K562 (cell line): ENCODE measurements at regions not wholly inside any gene's neighbourhood (a gene's known extent, or its start where the extent isn't known, plus 50 kb on each side); places are given as distances from the start of the nearest gene placed in this dataset.

ENCODE experiments used
- ATAC-seq: fragments of 200-7000 bp; cut with Tn5 transposase; 3 replicates; pipeline ENCODE4 v1.9.1; 2020; ENCODE audit warnings: moderate library complexity
- BruUV-seq: library from RNA; stranded (reverse); fragments of 400-500 nt; replicated peaks from 2 replicates; lab custom pipeline; 2021; lab: Mats Ljungman, UMichigan
- CTCF ChIA-PET: fragments of 300-600 bp; formaldehyde crosslinking; extraction: SDS; loops from one replicate; lab custom pipeline; 2021; ENCODE audit warnings: low intra/inter-chr PET ratio; lab: Yijun Ruan, JAX
- POLR2A ChIA-PET: fragments of 300-600, 350-650 bp; sonication (Branson Sonifier 250); formaldehyde crosslinking; extraction: SDS; loops from one replicate; lab custom pipeline; 2021; ENCODE audit warnings: antibody characterized with exemption, inconsistent platforms; lab: Yijun Ruan, JAX
- DNase-seq, 4 experiments: peaks; one replicate each; pipeline versions ENCODE4 v3.0.0 to v3.0.0-alpha.2; 2011 to 2018; ENCODE audit warnings: low spot score in 3 of 4, mixed read lengths in 3 of 4; ENCODE audit errors: extremely low read depth in 1 of 4
- FAIRE-seq: peaks from 2 replicates; lab custom pipeline; 2011; peaks lifted over from hg19 to GRCh38; lab: Jason Lieb, UNC
- H2AFZ ChIP-seq: 2 replicates; pipeline ENCODE4 v1.6.0; 2011; ENCODE audit warnings: low read depth, low read length, control low read depth, inconsistent platforms
- H3K27ac ChIP-seq: fragments of 200-600 bp; 3 replicates; pipeline ENCODE4 v1.8.0; 2011; ENCODE audit warnings: low read depth, mild to moderate bottlenecking, control low read depth, inconsistent platforms, low read length, moderate library complexity, mixed read lengths; ENCODE audit errors: extremely low read depth
- H3K27me3 ChIP-seq, 2 experiments: fragments of 300-600 bp in 1 of 2; 2 replicates in 1 of 2; 3 replicates in 1 of 2; pipeline versions ENCODE4 v1.6.0 to v1.8.0; 2011; ENCODE audit warnings: inconsistent platforms in 2 of 2, low read length in 2 of 2, mild to moderate bottlenecking in 1 of 2, mixed read lengths in 1 of 2, moderate library complexity in 1 of 2; ENCODE audit not compliant: control insufficient read depth in 2 of 2, insufficient read depth in 2 of 2
- H3K36me3 ChIP-seq: fragments of 300-600 bp; 3 replicates; pipeline ENCODE4 v1.8.0; 2011; ENCODE audit warnings: mild to moderate bottlenecking, low read length, inconsistent platforms; ENCODE audit not compliant: control insufficient read depth, insufficient read depth
- H3K4me1 ChIP-seq, 2 experiments: fragments of 200-600 bp in 1 of 2; replicated peaks in 1 of 2; 2 replicates in 1 of 2; 3 replicates in 1 of 2; pipeline versions ENCODE4 v1.5.1 to v1.8.0; 2011; ENCODE audit warnings: inconsistent platforms in 2 of 2, low read length in 2 of 2, mild to moderate bottlenecking in 1 of 2, mixed read lengths in 1 of 2, moderate library complexity in 1 of 2; ENCODE audit not compliant: control insufficient read depth in 2 of 2, insufficient read depth in 2 of 2
- H3K4me2 ChIP-seq: 2 replicates; pipeline ENCODE4 v1.6.1; 2011; ENCODE audit warnings: low read length, control low read depth, inconsistent platforms, mixed read lengths; ENCODE audit not compliant: insufficient read depth
- H3K4me3 ChIP-seq: fragments of 200-600 bp; sonication (generic), shearing (Covaris generic); 2 replicates; pipeline ENCODE4 v1.5.1; 2016; ENCODE audit warnings: control low read depth, inconsistent platforms
- H3K79me2 ChIP-seq: fragments of 200-600 bp; 3 replicates; pipeline ENCODE4 v1.8.0; 2011; ENCODE audit warnings: low read length, inconsistent platforms; ENCODE audit not compliant: control insufficient read depth, insufficient read depth
- H3K9ac ChIP-seq, 2 experiments: 2 replicates each; pipeline versions ENCODE4 v1.6.0 to v1.6.1; 2011; ENCODE audit warnings: low read depth in 2 of 2, low read length in 2 of 2, control low read depth in 1 of 2, inconsistent platforms in 1 of 2, mild to moderate bottlenecking in 1 of 2, mixed read lengths in 1 of 2; ENCODE audit not compliant: insufficient read depth in 1 of 2
- H3K9me1 ChIP-seq: one replicate; pipeline ENCODE4 v1.6.0; 2011; ENCODE audit warnings: inconsistent platforms, mild to moderate bottlenecking, low read length, moderate library complexity; ENCODE audit not compliant: control insufficient read depth, insufficient read depth
- H3K9me3 ChIP-seq: replicated peaks from 2 replicates; pipeline ENCODE4 v1.5.1; 2011; ENCODE audit warnings: low read depth, low read length, inconsistent platforms; ENCODE audit not compliant: control insufficient read depth, insufficient read depth
- H4K20me1 ChIP-seq: replicated peaks from 2 replicates; pipeline ENCODE4 v1.6.1; 2011; ENCODE audit warnings: low read length, inconsistent platforms, mixed read lengths; ENCODE audit not compliant: control insufficient read depth, insufficient read depth
- CAMTA2 ChIP-seq: fragments of 250-450 bp; sonication (Bioruptor Pico); conservative IDR thresholded peaks from 2 replicates; pipeline ENCODE4 v1.5.1; 2022
- EZH2 ChIP-seq: IDR thresholded peaks from 2 replicates; pipeline ENCODE4 v1.6.1; 2012; ENCODE audit warnings: low read depth, mild to moderate bottlenecking, inconsistent platforms, low read length, borderline replicate concordance
- FOXJ2 ChIP-seq: fragments of 200-800 bp; sonication (Bioruptor generic); IDR thresholded peaks from 2 replicates; pipeline ENCODE4 v1.6.1; 2016; ENCODE audit warnings: missing genetic modification characterization, missing compliant biosample characterization
- GMEB1 ChIP-seq: fragments of 250-450 bp; sonication (Bioruptor Pico); IDR thresholded peaks from 2 replicates; pipeline ENCODE4 v1.4.0; 2020; ENCODE audit warnings: mild to moderate bottlenecking
- POLR3A ChIP-seq: IDR thresholded peaks from 2 replicates; pipeline ENCODE4 v1.6.1; 2011; ENCODE audit warnings: borderline replicate concordance, mild to moderate bottlenecking, moderate library complexity; ENCODE audit not compliant: insufficient read length, insufficient read depth; ENCODE audit errors: extremely low read depth
- PREB ChIP-seq: sonication (generic); formaldehyde crosslinking; IDR thresholded peaks from 2 replicates; pipeline ENCODE4 v1.8.1; 2023; ENCODE audit warnings: mild to moderate bottlenecking, missing genetic modification reagents
- TBP ChIP-seq: optimal IDR thresholded peaks from 2 replicates; pipeline ENCODE3; 2011; ENCODE audit warnings: low read depth, low read length, improper control_type of control experiment
- ZFX ChIP-seq: sonication (generic); formaldehyde crosslinking; IDR thresholded peaks from 2 replicates; pipeline ENCODE4 v1.8.0; 2022; ENCODE audit warnings: mild to moderate bottlenecking, missing genetic modification reagents, moderate library complexity
- ZNF561 ChIP-seq: fragments of 450-650 bp; formaldehyde crosslinking; conservative IDR thresholded peaks from 2 replicates; pipeline ENCODE4 v1.4.0; 2020; ENCODE audit warnings: mild to moderate bottlenecking, moderate library complexity
- WGBS: fragments of 100-300 bp; shearing (Covaris generic); methylation state at CpG from one replicate; pipeline ENCODE4 v1.1.6; 2016; ENCODE audit warnings: low coverage, mixed read lengths; ENCODE audit not compliant: insufficient coverage; ENCODE audit errors: missing lambda C conversion rate; 5-methylcytosine and 5-hydroxymethylcytosine counted together
- in situ Hi-C: fragments of 300-500 bp; cut with MboI; formaldehyde crosslinking; loops from 4 replicates; pipeline ENCODE4 v1.15.0; 2018; ENCODE audit warnings: inconsistent platforms, mixed read lengths
- intact Hi-C: fragments of 100-400 bp; cut with micrococcal nuclease; formaldehyde crosslinking; loops from 2 replicates; pipeline ENCODE4 v1.14.2; 2022

GRCh38 chr6:28589957-28590349, 64.3 kb downstream of the GPX5 start (continued):
- TF ChIP-seq ZFX (CRISPR knock-in tag) (no peak), GMEB1 (CRISPR knock-in tag) (no peak), CAMTA2 (CRISPR knock-in tag) (no peak), FOXJ2 (tag) (no peak)
- TF ChIP-seq, all 486 proteins: peak for 0

- no peak for FAIRE-seq
- ATAC-seq = no peak
- no peak overlapping the region for H3K27ac ChIP-seq
- no peaks in the 10 kb centered on the region for H4K20me1 ChIP-seq
- H3K27me3 ChIP-seq = no peaks in the 10 kb centered on the region
- whole genome bisulfite sequencing = 87% methylated on average over 18 of the region's 18 CpGs
- H3K9me3 ChIP-seq = no peaks in the 10 kb centered on the region
- no peaks in the 10 kb centered on the region; a peak in 1 of 5 replicates for H3K4me1 ChIP-seq
- intact Hi-C loops = no loop called here
- DNase-seq = no peak
- ChIA-PET CTCF (no interaction called here), POLR2A (interaction anchor here (0.7 kb wide), 1 partner anchor 11 kb away, joined by 3 read pairs; no protein-coding TSS in a partner anchor)
- H3K4me2 ChIP-seq = no peak overlapping the region
- H3K36me3 ChIP-seq = 0 out of 3 replicates have a peak, but pooled peaks cover 1% of the 10 kb centered on the region
- TF ChIP-seq ZNF561 (CRISPR knock-in tag) = no peak
- TF ChIP-seq PREB (CRISPR knock-in tag) = no peak
- TF ChIP-seq POLR3A = peak; percentile 32
- no peak for TF ChIP-seq EZH2
- TF ChIP-seq TBP = peak; percentile 68
- TF ChIP-seq, all 486 proteins: peak for 2
- Histone ChIP-seq H3K4me3 (no peak overlapping the region), H2AFZ (no peak overlapping the region), H3K9ac (no peak overlapping the region), H3K79me2 (peaks cover 25% of the 10 kb centered on the region; the same call in 2 of the 3 replicates), H3K9me1 (no peaks in the 10 kb centered on the region)
- BruUV-seq = no TSS peak
- in situ Hi-C loops = no loop called here
These were observed 71.6 kb downstream of the GPX5 start for GRCh38 chr6:28597217-28597835.
